ENCODE measurements at regions not wholly inside any gene's neighbourhood (a gene's known extent, or its start where the extent isn't known, plus 50 kb on each side); places are given as distances from the start of the nearest gene placed in this dataset.

DNA sequence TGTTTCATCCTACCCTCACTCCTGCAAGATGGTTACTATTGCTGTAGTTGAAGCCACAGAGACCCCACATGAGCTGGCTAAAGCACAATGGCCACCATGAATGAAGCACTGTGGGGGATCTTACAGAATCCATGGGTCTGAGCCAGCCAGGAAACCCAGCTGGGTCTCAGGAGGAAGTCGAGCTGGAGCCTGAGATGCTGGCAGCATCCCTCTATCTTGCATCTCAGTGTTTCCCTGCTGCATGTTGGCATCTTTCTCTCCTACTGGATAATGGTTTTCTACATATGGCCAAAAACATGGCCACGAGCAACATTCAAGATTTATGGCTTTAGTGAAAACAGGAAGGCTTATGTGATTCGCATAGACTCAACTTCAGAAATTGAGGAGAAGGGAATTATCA is 219.3 kb upstream of the SNX19 start:
- no peaks in the 10 kb centered on the region for H3K36me3 ChIP-seq (ENCODE audit: control insufficient read depth, insufficient read depth, low read length)
- TF ChIP-seq, protein P1, sequence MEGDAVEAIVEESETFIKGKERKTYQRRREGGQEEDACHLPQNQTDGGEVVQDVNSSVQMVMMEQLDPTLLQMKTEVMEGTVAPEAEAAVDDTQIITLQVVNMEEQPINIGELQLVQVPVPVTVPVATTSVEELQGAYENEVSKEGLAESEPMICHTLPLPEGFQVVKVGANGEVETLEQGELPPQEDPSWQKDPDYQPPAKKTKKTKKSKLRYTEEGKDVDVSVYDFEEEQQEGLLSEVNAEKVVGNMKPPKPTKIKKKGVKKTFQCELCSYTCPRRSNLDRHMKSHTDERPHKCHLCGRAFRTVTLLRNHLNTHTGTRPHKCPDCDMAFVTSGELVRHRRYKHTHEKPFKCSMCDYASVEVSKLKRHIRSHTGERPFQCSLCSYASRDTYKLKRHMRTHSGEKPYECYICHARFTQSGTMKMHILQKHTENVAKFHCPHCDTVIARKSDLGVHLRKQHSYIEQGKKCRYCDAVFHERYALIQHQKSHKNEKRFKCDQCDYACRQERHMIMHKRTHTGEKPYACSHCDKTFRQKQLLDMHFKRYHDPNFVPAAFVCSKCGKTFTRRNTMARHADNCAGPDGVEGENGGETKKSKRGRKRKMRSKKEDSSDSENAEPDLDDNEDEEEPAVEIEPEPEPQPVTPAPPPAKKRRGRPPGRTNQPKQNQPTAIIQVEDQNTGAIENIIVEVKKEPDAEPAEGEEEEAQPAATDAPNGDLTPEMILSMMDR (IDR thresholded peaks at IDR 0.05; ENCODE audit: insufficient read depth, low read length, poor library complexity, severe bottlenecking), result no peak
- no peak for DNase-seq (ENCODE audit: extremely low read depth, insufficient read length)
- no peaks in the 10 kb centered on the region; the same call in 1 of the 2 replicates for H3K27me3 ChIP-seq (replicated peaks; ENCODE audit: control insufficient read depth, insufficient read depth, low read length)
- H3K4me3 ChIP-seq (replicated peaks; ENCODE audit: low read depth, low read length), result no peak overlapping the region

DNA sequence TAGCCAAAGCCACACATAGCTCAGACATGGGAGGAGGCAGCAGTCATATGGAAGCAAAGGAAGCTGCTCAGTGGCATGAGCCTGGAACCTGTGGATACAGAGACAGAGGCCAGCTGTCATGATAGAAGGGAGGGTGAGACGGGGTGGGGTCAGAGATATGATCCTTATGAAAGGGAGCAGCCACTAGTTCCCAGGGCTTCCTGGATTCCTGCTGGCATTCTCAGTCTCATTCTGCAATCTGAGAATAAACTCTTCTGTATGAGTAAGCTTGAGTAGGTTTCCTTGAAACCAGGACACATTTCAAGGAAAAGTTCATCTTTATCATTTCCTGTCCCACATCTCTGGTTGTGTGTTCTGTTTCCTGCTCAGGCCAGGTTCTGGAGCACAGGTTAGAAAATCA is 220.2 kb upstream of the SNX19 start:
- H3K4me3 ChIP-seq (replicated peaks; ENCODE audit: low read depth, low read length), result no peak overlapping the region
- TF ChIP-seq, protein P1 (IDR thresholded peaks at IDR 0.05; ENCODE audit: insufficient read depth, low read length, poor library complexity, severe bottlenecking), result no peak
- DNase-seq (ENCODE audit: extremely low read depth, insufficient read length), result no peak

DNA sequence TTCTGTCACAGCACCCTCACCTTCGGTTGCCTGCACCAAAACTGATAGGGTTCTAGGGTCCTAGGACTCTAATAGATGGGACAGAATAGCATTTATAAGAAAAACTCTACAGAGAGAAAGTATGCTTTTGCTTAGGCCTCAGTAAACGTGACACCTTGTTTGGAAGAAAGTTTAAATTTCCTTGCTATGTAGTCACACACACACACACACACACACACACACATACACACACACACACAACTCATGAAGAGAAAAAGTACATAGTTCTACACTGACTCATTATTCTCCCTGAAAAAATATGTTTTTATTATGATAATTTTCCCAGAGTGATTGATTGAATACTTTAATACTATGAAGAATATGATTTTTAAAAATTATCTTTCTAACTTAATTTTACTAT is 220.8 kb upstream of the SNX19 start:
- no peak for DNase-seq (ENCODE audit: extremely low read depth, insufficient read length)
- no peaks in the 10 kb centered on the region; the same call in 1 of the 2 replicates for H3K27me3 ChIP-seq (replicated peaks; ENCODE audit: control insufficient read depth, insufficient read depth, low read length)
- H3K4me3 ChIP-seq (replicated peaks; ENCODE audit: low read depth, low read length), result no peak overlapping the region
- TF ChIP-seq, protein P1 (IDR thresholded peaks at IDR 0.05; ENCODE audit: insufficient read depth, low read length, poor library complexity, severe bottlenecking), result no peak
- H3K36me3 ChIP-seq (ENCODE audit: control insufficient read depth, insufficient read depth, low read length), result no peaks in the 10 kb centered on the region

More for the DNA sequence above, 220.2 kb upstream of the SNX19 start:
- Histone ChIP-seq H3K27me3 (replicated peaks; ENCODE audit: control insufficient read depth, insufficient read depth, low read length) (no peaks in the 10 kb centered on the region; the same call in 1 of the 2 replicates), H3K36me3 (ENCODE audit: control insufficient read depth, insufficient read depth, low read length) (no peaks in the 10 kb centered on the region)

DNA sequence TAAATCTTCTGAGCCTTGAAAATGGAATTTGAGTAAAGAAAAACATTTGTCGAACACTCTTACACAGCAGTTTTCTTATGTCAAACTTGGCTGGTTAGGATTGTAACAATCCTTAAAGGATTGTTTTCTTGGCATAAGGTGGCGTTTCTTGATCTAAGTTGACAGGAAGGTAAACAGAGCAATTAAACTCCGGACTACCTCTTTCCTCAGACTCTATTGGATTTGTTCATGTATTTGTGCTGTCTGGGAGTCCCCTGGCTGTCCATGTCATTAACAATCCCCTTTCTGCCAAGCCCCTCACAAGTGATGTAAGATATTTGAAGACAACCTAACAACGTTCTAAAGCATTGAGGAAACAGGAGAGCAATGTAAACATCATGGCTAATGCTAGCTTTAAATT is 222.5 kb upstream of the SNX19 start:
- H3K4me3 ChIP-seq (replicated peaks; ENCODE audit: low read depth, low read length), result no peak overlapping the region
- DNase-seq (ENCODE audit: extremely low read depth, insufficient read length), result no peak
- no peaks in the 10 kb centered on the region for H3K36me3 ChIP-seq (ENCODE audit: control insufficient read depth, insufficient read depth, low read length)
- TF ChIP-seq, protein P1 (IDR thresholded peaks at IDR 0.05; ENCODE audit: insufficient read depth, low read length, poor library complexity, severe bottlenecking), result no peak
- no peaks in the 10 kb centered on the region; the same call in 1 of the 2 replicates for H3K27me3 ChIP-seq (replicated peaks; ENCODE audit: control insufficient read depth, insufficient read depth, low read length)

DNA sequence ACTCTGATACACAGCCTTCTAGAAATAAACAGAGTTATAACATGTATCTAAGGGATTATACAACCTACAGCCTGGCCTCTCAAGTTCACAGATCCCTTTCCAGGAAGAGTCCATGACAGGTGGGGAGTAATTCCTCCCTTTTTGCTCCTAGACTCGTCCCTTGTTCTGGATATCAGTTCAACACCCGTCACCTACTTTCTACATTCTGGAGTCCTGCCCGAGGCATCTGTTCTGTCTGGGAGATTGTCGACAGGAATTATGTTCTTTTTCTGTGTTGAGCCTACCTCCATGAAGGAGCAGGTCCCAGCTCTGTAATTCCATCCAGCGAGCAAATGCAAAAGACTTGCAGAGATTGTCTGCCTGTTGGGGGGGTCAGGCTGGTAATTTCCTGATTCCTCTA is 224.6 kb upstream of the NTM start:
- TF ChIP-seq, protein P1 (IDR thresholded peaks at IDR 0.05; ENCODE audit: insufficient read depth, low read length, poor library complexity, severe bottlenecking), result no peak
- no peak overlapping the region for H3K4me3 ChIP-seq (replicated peaks; ENCODE audit: low read depth, low read length)
- no peaks in the 10 kb centered on the region for H3K27me3 ChIP-seq (replicated peaks; ENCODE audit: control insufficient read depth, insufficient read depth, low read length)
- DNase-seq (ENCODE audit: extremely low read depth, insufficient read length), result no peak
- no peaks in the 10 kb centered on the region for H3K36me3 ChIP-seq (ENCODE audit: control insufficient read depth, insufficient read depth, low read length)

Measured in GM06990 (cell line).